Calu3 (cell line): ENCODE measurements at regions not wholly inside any gene's neighbourhood (a gene's known extent, or its start where the extent isn't known, plus 50 kb on each side); places are given as distances from the start of the nearest gene placed in this dataset.

Experiments used
- BruUV-seq: library from RNA; stranded (reverse); fragments of 400-500 nt; replicated peaks from 2 replicates; lab custom pipeline; 2021; lab: Mats Ljungman, UMichigan
- CTCF ChIA-PET: fragments of 300-600 bp; sonication (Branson Sonifier 250); formaldehyde crosslinking; loops from one replicate; lab custom pipeline; 2022; ENCODE audit warnings: antibody characterized with exemption; lab: Charles Lee
- DNase-seq: peaks from one replicate; pipeline ENCODE4 v3.0.0; 2022
- H3K27ac Mint-ChIP-seq: one replicate; pipeline ENCODE4 v1.8.0; 2022; ENCODE audit warnings: mixed read lengths; ENCODE audit not compliant: unreplicated experiment
- H3K27me3 Mint-ChIP-seq: one replicate; pipeline ENCODE4 v1.8.0; 2022; ENCODE audit warnings: mixed read lengths; ENCODE audit not compliant: unreplicated experiment
- H3K36me3 Mint-ChIP-seq: one replicate; pipeline ENCODE4 v1.8.0; 2022; ENCODE audit warnings: mild to moderate bottlenecking, moderate library complexity, mixed read lengths; ENCODE audit not compliant: insufficient read depth, unreplicated experiment
- H3K4me1 Mint-ChIP-seq: one replicate; pipeline ENCODE4 v1.8.0; 2022; ENCODE audit warnings: mild to moderate bottlenecking, low read depth, mixed read lengths; ENCODE audit not compliant: unreplicated experiment
- H3K4me3 Mint-ChIP-seq: one replicate; pipeline ENCODE4 v1.8.0; 2022; ENCODE audit warnings: mild to moderate bottlenecking, low read depth, moderate library complexity, mixed read lengths; ENCODE audit not compliant: unreplicated experiment
- H3K9me3 Mint-ChIP-seq: one replicate; pipeline ENCODE4 v1.8.0; 2022; ENCODE audit warnings: low read depth, mixed read lengths; ENCODE audit not compliant: unreplicated experiment
- CTCF ChIP-seq: fragments of 200-600 bp; IDR thresholded peaks from one replicate; pipeline ENCODE4 v1.8.0; 2022; ENCODE audit warnings: antibody characterized with exemption; ENCODE audit not compliant: unreplicated experiment
- intact Hi-C: fragments of 100-400 bp; cut with micrococcal nuclease; formaldehyde crosslinking; loops from one replicate; pipeline ENCODE4 v1.10.0; 2022; ENCODE audit not compliant: unreplicated experiment

DNA sequence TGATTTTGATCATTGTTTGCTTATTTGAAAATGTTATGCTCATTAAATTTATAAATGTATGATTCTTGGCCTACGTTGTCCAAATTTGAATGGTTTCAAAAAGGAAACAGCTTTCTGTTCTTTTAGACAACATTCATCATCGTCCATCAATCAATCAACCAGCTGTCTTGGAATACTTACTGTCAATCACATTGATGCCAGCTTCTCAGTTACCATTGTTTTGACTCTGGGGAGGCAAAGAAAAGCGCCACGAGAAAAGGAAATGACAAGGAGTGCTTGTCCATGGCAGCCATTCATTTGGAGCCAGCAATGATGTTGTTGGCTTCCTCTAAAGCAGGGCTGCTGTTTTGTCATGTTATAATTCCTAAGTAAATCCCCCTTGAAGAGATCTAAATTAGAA is 62.2 kb upstream of the TP63 start:
- H3K27ac Mint-ChIP-seq, result no peak overlapping the region
- intact Hi-C loops, result no loop called here
- no peaks in the 10 kb centered on the region for H3K27me3 Mint-ChIP-seq

GRCh38 chr3:189569473-189569872 is 61.7 kb upstream of the TP63 start:
- no TSS peak for BruUV-seq
- no peaks in the 10 kb centered on the region for H3K9me3 Mint-ChIP-seq
- CTCF ChIA-PET, result no interaction called here
- H3K4me1 Mint-ChIP-seq, result peaks cover 15% of the 10 kb centered on the region
- no peak for DNase-seq
- H3K27me3 Mint-ChIP-seq, result no peaks in the 10 kb centered on the region
- no peak overlapping the region for H3K4me3 Mint-ChIP-seq
- H3K36me3 Mint-ChIP-seq, result no peaks in the 10 kb centered on the region
- no peak for TF ChIP-seq CTCF
- intact Hi-C loops, result no loop called here
- no peak overlapping the region for H3K27ac Mint-ChIP-seq

More for the DNA sequence above, 62.2 kb upstream of the TP63 start:
- Mint-ChIP-seq H3K36me3 (no peaks in the 10 kb centered on the region), H3K4me1 (peaks cover 15% of the 10 kb centered on the region), H3K4me3 (no peak overlapping the region), H3K9me3 (no peaks in the 10 kb centered on the region)
- CTCF ChIA-PET, result no interaction called here
- TF ChIP-seq CTCF, result no peak
- no peak for DNase-seq
- BruUV-seq, result no TSS peak

DNA sequence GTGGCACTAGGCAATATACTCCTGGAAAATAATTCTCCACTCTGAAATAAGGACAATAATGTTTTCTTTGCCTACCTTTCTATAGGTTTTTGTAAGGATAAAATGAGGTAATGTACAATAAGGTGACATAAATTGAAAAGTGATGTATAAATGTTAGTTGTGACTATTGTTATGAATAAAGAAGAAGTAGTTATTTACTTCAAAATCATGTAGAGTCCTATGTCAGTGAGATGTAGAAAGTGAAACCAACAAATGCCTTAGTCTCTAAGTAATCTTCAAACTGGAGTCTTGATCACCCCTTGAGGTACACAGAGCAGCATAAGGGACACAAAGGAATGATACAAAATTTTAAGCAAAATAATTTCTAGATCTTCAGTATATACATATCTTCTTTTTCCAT is 60.3 kb upstream of the TP63 start:
- BruUV-seq, result no TSS peak
- intact Hi-C loops, result loop anchor here (5.0 to 10.0 kb wide), 2 partner anchors 299 to 374 kb away; no protein-coding TSS in a partner anchor
- Mint-ChIP-seq H3K36me3 (no peaks in the 10 kb centered on the region), H3K4me3 (no peak overlapping the region), H3K9me3 (peaks cover 2% of the 10 kb centered on the region), H3K27me3 (no peaks in the 10 kb centered on the region), H3K4me1 (peaks cover 15% of the 10 kb centered on the region), H3K27ac (no peak overlapping the region)
- TF ChIP-seq CTCF, result no peak
- CTCF ChIA-PET, result no interaction called here
- DNase-seq, result no peak

DNA sequence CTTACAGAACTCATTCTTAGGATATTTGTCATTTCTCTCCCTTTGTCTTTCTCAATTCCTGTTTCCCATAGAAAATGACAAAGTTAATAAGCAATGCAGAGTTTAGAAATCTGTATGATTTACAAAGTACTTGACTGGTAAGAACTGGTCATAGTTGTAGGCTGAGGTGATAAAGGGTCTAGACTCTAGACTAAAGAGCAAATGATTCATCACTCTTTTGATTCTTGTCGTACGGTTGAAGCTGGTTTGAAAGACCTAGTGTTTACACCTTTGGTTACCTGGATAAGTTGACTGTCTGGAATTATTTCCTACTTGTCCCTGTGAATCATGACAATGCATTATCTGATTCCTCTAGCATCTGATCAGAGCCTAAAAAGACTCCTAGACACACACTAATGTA is 58.9 kb upstream of the TP63 start:
- CTCF ChIA-PET, result interaction anchor here (0.5 to 1.2 kb wide), 4 partner anchors 138 to 1521 kb away, joined by 3 read pairs; no protein-coding TSS in a partner anchor
- Mint-ChIP-seq H3K27me3 (no peaks in the 10 kb centered on the region), H3K27ac (peak overlapping the region; percentile 91), H3K4me1 (peaks cover 15% of the 10 kb centered on the region), H3K4me3 (no peak overlapping the region), H3K36me3 (no peaks in the 10 kb centered on the region), H3K9me3 (peaks cover 2% of the 10 kb centered on the region)
- intact Hi-C loops, result loop anchor here (5.0 to 10.0 kb wide), 2 partner anchors 300 to 373 kb away; no protein-coding TSS in a partner anchor
- no peak for TF ChIP-seq CTCF
- BruUV-seq, result no TSS peak
- no peak for DNase-seq
